GM21447 (cell line): ENCODE measurements at regions not wholly inside any gene's neighbourhood (a gene's known extent, or its start where the extent isn't known, plus 50 kb on each side); places are given as distances from the start of the nearest gene placed in this dataset.

ENCODE experiments used
- ATAC-seq: cut with Tn5 transposase; IDR thresholded peaks from one replicate; pipeline ENCODE4 v1.9.1; 2021; ENCODE audit not compliant: unreplicated experiment

DNA sequence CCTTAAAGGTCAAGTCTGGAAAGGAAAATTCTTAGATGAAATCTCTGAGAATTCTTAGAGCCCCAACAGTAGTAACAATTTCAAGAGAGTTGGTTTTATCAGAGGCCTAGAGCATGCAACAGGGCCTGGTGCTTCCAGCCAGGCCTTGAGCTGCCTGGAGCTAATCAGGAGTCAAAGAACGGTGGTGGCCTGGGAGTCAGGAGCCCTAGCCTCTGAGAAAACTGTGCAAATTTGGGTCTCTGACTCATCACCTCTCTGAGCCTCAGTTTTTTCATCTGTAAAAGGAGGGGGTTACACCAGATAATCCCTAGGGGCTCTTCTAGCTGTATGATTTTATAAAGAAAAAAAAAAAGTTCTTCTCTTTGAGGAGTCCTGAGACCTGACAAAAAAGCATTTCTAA lies 227.3 kb upstream of the RPL38 start:
- no peak for ATAC-seq

DNA sequence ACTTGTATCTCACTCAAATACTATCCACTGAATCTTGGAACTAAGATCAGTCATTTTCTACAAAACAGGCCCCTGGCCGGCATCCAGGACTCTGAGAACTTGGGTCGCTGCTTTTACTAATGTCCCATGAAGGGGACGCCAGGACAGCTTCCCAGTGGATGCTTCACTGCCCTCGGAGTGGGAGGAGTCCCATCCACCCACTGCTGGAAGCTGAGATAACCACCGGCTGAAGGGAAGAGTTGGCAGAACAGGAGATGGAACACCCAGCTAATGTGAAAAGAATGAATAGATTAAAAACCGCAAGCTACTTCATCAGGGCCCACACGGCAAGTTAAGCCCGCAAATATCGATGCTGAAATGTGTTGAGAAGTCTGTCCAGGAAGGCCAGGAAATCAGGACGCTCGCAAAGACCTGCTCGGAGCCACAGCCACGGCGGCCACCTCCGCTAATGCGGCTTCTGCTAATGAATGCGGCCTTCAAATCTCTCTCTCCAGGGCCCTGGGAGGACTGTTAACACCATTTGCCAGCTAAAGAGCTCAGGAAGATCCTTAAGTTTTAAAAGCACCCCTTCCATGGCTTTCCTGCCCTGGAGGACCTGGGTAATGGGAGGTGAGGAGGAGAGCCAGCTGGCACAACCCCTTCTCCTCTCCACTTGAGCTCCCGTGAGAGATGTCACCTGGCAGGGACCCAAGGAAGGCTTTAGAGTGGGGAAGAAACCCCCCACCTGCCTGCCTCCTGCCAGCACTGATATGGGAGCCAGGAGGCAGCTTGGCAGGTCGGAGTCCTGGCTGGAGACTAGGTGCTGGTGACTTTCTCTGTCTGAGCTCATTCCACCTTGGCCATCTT lies 226.6 kb upstream of the RPL38 start:
- ATAC-seq = no peak

DNA sequence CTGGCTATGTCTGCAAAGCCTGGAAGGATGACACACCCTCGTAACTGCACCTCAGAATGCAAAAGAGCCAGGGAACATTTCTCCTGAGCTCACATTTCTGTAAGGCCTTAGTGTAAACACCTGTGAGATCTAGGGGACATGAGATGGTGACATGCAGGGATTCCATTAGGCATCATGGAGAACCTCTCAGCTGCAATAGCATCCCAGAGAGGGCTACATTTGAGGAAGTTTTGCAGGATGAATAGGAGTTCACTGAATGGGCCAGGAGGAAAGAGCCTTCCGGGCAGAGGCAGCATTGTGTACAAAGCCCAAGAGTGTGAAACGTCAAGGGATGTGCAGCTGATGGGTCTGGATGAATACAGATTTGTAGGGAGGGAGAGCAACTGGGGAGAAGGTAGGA lies 223.0 kb upstream of the RPL38 start:
- no peak for ATAC-seq

DNA sequence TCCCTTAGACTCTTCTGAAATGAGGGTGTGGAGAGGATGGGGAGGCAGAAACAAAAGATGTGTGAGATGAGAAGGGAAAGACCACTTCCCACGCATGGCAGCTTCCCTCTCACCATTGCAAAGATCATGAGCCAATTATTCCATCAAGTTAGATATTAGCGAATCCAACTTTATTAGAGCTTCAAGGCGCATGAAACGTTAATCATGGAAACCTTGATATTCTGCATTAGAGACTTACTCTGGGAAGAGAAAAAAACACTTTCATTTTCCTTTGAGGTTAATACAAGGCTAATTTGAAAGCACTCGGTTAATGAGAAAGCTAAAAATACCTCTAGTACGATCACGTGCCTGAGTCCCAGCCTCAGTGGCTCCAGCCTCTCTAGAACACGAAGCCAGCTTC lies 220.6 kb upstream of the RPL38 start:
- no peak for ATAC-seq

DNA sequence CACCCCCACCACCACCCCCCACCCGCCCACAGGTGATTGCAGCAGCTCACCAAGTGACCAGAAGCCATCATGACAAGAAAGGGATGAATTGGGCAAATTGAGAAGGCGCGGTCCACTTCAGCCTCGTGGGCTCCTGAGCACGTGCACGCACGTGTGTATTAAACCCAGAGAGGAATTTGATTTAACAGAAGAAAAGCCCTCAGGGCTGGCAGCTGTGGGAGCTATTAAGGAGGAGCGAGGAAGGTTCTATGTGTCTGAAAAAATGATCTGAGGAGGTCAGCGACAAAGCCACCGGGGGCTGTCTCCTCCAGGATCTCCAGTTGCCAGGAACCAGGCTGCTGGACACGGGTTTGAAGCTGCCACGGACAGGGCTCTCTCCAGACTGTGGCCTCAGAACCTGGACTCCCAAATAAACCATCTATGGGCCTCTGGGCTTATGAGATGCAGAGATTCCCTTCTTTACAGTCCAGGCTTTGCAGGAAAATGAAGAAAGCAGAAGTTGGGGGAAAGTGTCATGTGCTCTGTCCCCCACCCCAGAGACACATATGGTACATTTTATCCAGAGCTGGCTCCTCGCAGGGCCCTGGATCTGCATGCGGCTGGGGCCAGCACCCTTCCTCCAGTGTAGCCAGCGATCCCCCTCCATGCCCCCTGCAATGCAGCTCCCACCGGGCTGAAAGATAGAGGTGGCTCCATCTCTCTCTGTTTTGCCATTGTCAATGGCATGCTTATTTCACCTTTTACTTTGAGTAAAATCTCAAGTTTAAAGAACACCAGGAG lies 219.7 kb upstream of the RPL38 start:
- no peak for ATAC-seq

DNA sequence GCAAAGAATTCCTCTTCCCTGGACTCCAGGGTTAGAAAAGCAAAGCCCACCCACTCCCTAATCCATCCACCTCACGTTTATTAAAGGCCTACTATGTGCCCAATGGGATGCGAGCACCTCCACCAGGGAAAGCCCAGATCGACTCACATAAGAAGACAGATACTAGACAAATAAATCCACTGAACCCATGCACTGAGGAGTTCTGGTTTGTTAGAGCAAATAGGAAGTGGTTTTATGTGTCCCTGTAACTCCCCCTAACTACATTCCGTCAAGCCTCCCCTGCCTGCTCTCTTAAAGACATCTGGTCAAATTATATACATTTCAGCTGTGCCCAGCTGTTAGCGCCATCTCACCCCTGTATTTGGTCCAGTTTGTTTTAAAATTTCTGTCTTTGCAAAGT lies 218.5 kb upstream of the RPL38 start:
- ATAC-seq = no peak

DNA sequence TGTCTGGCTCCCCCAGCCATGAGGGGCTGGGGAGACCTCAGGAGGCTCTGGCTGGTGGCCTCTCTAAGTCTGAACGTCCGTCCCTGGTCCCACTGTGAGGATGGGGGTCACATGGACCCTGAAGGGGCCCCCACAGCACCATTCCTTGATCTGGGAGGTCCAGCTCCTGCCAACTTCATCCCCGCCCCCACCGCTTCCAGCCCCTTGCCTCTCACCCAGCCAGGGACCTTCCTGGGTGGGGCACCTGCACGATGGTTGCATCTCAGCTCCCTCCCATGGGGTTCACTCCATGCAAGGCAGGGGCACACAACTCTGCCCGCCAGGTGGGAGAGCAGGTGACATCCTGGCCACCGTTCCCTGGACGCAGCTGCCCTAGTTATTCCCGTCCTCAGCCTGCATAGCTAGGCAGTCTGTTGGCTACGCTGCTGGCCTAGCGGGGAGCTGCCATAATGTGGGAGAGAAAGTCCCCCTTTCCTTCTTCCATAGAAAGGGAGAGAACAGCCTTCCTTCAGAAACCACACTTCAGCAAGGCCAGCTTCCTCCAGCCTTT lies 217.9 kb upstream of the RPL38 start:
- ATAC-seq = no peak

DNA sequence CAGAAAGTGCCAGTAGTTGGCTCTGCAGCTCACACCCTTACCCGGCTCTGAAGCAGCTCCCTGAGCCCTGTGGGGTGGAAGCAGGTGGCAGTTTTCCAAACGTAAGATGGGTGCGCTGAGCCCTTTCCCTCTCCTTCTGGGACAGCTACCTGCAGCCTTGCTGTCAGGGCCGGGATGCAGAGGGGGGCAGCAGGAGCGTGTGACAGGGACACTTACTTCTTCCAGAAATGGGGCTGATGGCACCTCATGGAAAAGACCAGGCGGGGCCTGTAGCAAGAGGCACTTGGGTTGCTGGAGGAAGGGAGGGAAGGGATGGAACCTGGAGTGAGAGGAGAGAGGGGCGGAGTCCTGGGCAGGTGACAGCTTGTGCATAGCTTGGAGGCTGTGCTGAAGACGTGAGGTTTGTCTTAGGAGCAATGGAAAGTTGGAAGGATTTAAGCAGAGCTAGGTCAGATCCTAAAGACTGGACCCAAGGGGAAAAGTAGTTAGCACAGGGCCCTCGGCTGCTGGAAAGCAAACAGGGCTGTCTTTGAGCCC lies 216.8 kb upstream of the RPL38 start:
- no peak for ATAC-seq

DNA sequence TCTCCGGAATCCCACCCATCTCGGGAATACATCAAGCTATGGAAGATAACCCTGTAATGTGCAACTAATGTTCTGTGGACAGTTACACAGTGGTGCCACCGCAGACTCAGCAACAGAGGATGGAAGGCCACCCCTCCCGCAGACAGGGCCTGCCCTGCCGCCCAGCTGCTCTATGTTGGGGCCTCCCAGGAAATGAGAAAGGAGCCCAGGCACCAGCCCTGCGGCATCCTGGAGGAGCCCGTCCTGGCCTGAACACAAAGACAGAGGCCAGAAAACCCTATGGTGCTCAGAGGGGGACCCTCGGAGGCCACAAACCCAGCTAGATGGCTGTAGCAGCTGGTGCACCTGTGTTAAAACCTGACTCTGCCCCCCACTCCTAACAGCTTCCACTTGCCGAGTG lies 216.1 kb upstream of the RPL38 start:
- no peak for ATAC-seq

DNA sequence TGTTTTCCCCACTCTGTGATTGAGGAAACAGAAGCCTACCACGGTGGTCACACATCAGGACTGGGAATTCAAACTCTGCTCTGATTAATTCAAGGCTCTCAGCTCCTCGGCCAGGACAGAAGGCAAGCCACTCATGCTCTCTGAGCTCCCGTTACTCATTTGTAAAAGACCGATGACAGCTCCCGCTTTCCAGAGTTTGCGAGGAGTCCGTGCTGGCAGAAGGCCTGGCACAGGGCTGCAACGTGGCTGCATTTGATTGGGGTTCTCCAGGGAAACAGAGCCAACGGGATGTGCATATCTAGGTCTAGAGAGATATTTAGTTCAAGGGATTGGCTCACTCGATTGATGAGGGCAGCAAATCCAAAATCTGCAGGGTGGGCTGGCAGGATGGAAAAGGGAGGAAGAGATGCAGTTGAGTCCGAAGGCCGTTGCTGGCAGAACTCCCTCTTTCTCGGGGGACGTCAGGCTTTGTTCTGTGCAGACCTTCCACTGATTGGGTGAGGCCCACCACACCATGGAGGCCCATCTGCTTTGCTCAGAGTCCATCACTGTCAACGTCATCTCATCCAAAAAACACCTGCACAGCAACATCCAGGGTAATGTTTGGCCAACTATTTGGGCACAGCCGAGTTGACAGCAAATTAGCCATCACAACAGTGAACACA lies 215.5 kb upstream of the RPL38 start:
- no peak for ATAC-seq

DNA sequence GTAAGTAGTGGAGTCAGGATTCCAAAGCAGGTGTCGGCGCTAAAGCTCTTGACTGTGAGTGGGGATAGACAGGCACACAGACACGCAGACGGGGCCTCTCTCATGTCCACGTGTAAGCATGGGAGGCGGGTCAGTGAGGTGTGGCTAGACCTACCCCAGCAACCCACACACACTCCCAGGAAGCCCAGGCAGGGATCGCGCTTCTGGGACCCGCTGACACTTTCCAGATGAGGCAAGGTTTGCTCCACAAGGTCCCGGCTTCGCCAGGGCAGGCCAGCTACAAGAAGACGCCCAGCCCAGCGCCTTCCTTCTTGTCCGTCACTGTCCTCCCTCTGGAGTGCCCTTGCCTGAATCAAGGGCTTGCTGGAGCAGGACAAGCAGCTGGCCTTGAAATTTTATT lies 213.8 kb upstream of the RPL38 start:
- no peak for ATAC-seq

DNA sequence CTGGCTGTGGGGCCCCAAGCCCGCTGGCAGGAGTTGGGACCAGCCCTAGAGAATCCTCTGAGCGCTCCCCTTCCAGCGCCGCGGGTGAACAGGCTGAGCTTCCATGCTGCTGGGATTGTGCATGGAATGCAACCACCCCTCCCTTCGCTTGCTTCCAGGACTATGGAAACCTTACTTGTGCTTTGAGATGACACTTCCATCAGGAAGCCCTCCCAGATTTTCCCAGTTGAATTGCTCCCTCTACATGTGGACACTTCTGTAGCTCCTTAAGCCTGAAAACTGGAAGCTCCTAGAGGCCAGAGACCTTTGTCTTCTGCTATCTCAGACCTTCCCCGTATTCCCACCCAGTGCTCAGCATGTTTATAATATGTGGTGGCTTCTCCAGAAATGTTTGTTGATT lies 213.2 kb upstream of the RPL38 start:
- no peak for ATAC-seq

DNA sequence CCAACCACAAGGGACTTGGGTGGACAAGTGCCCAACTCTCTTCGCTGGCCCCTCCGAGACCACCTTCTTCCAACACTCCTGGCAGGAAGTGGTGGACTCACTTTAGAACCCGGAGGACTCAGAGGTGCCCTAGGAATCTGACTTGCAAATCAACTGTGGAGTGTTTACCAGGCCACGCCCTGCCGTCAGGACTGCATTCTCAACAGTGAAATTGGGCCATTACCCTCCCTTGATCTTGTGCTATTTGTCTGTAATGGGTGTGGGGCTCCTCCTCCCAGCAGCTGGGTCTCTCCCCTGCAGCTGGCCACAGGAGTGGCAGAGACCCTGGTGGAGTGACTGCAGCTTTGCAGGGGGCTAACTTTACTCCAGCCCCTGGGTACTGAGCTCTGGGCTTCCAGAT lies 212.2 kb upstream of the RPL38 start:
- ATAC-seq = no peak

DNA sequence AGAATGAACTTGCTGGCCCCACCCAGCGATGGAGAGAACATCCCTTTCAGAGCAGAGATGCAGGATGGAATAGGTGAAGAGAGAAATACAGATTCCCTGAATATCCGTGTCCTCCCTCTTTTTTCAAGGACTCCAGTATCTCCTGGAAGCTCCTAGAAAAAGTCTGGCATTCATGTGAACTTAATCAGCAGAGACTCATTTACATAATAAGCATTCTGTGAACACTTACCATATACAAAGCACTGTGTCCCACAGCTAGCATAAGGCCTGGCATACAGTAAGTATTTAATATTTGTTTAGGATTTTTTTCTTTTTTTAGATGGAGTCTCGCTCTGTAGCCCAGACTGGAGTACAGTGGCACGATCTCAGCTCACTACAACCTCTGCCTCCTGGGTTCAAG lies 208.5 kb upstream of the RPL38 start:
- no peak for ATAC-seq

DNA sequence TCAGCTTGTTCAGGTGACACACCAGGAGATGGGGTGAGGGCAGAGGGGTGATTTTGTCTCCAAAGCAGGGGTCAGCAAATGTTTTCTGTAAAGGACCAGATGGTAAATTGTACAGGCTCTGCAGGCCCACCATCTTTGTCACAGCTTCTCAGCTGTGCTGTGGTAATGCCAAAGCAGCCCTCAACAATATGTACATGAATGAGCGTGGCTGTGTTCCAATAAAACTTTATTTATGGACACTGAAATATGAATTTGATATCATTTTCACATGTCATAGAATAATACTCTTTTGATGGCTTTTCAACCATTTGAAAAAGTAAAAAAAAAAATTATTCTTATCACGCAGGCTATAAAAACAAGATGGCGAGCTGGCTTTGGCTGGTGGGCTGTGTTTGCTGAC lies 206.4 kb upstream of the RPL38 start:
- ATAC-seq = no peak

DNA sequence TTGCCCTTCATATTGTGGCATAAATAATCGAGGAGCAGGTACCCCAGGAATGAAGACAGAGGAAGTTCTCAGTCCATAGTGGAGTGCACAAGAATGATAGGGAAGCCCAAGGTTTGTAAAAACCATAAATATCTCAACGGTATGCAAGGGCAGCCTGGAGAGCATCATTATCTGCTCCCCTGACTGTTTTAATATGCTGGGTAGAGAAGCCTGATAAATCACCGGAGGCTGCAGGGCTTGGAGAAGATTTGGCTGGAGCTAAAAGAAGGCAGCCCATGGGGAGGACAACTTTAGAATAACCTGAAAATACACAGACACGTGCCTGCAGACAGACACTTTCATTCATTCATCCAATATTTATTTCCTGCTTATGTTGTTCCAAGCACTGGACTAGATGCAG lies 205.2 kb upstream of the RPL38 start:
- ATAC-seq = no peak

DNA sequence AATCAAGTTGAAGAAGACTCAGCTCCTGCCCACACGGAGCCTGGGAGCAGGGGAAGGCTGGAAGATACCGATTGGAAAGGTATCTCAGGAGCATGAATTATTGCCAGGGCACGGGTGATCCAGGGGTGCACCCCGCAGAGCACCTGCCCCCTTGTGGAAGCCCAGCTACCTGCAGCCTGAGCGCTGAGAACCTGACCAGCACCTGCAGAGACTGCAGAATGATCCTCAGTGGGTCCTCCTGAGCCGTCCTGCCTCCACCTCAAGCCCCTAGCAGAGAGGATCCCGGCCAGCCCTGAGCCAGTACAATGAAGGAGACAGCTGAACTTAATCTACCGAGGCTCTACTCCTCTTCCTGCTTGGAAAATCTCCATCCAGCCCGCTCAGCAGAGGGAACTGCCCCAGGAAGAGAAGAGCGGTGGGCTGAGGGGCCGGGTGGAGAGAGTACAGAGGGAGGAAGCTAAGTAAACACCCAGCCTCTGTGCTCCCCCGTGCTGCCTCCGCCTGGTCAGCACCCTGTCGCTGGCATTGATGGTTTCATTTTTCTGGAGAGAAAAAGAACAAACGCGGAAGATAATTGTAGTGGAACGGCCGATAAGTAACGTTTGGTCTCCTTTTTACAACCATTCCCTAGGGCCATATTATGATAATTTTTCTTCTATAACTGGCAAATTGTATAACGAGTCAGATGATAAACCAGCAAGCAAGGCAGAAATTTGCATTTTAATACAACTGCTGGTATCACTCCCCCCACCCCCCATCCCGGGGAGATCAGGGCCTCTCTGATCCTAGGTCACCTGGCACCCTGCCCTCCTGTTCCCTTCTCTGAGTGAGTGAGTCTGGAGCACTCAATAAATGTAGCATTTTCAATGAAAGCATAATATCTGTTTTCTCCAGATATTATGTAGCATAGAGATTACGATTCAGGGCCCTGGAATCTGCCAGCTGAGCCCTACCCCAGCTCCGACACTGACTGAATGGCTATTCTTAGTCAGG lies 204.5 kb upstream of the RPL38 start:
- no peak for ATAC-seq

DNA sequence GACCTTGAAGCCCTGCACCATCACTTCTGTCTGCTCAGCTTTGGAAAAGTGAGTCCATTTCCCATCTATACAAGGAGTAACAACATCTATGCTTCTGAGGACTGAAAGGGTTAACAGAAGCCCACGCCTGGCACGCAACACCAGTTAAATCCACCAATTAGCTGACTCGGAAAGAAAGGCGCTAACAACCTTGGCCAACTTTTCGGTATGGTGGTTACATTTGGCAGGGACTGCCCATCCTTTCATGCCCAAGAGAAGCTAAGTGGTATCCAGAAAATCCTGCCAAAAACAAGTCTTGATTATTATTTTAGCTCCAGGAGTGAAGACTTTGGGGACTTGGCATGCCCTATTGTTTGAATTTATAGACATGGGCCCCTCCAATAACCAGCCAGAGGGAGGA lies 202.3 kb upstream of the RPL38 start:
- ATAC-seq = no peak

DNA sequence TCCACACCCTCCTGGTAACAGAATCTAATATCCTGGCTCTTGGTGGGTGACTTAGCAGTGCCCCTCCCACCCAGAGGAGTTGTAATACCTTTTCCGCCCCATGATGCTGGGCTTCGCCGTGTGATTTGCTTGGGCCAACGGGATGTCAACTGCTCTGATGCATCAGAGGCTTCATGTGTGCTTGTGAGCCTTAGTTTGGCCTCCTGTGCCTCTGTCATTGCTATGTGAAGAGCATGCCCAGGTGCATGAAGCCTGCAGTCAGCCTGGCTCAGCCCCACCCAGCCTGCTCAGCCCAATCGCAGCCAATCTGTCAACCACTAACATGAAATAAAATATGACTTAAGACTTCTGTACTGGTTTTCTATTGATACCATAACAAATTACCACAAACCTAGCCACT lies 201.2 kb upstream of the RPL38 start:
- ATAC-seq = no peak

DNA sequence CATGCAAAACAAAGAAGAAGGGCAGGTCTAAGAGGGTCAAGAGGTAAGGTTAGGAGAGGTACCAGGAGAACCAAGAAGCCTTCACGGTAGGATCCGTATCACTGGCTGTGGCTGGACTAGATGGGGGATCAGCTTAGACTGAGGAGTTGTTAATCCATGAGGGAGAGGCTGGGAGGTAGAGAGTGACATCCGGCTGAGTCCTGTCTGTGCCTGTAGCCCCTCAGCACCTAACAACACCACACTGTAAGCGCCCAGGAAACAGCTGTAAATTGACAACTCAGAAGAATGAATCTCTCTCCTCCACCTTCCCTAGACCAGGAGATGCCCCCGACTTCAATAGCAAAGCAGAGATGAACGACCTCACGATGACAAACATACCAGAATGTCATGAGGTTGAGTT lies 199.4 kb upstream of the RPL38 start:
- no peak for ATAC-seq
